Hepatocyte (in vitro differentiated cells): ENCODE measurements at regions not wholly inside any gene's neighbourhood (a gene's known extent, or its start where the extent isn't known, plus 50 kb on each side); places are given as distances from the start of the nearest gene placed in this dataset.

Source experiments
- DNase-seq: peaks from one replicate; pipeline ENCODE4 v3.0.0-alpha.2; 2016; ENCODE audit warnings: low spot score
- H2AFZ ChIP-seq: fragments of 200-600 bp; sonication (generic); 2 replicates; pipeline ENCODE4 v1.6.0; 2016; ENCODE audit warnings: antibody characterized with exemption, mild to moderate bottlenecking
- H3K27ac ChIP-seq: fragments of 200-600 bp; sonication (generic); 2 replicates; pipeline ENCODE4 v1.5.1; 2016; ENCODE audit warnings: mild to moderate bottlenecking
- H3K27me3 ChIP-seq: fragments of 200-600 bp; sonication (generic); 2 replicates; pipeline ENCODE4 v1.6.1; 2016
- H3K36me3 ChIP-seq: fragments of 200-600 bp; sonication (generic); replicated peaks from 2 replicates; pipeline ENCODE4 v1.5.1; 2016; ENCODE audit warnings: low read depth; ENCODE audit not compliant: insufficient read depth
- H3K4me1 ChIP-seq: fragments of 200-600 bp; sonication (generic); 2 replicates; pipeline ENCODE4 v1.5.1; 2016; ENCODE audit warnings: mild to moderate bottlenecking, moderate library complexity; ENCODE audit not compliant: insufficient read depth
- H3K4me2 ChIP-seq: fragments of 200-600 bp; sonication (generic); 2 replicates; pipeline ENCODE4 v1.6.0; 2016
- H3K4me3 ChIP-seq: fragments of 200-600 bp; sonication (generic); 2 replicates; pipeline ENCODE4 v1.5.1; 2016; ENCODE audit warnings: mild to moderate bottlenecking
- H3K79me2 ChIP-seq: fragments of 200-600 bp; sonication (generic); 2 replicates; pipeline ENCODE4 v1.6.0; 2017; ENCODE audit warnings: mild to moderate bottlenecking
- H3K9me2 ChIP-seq: fragments of 200-600 bp; sonication (generic); replicated peaks from 2 replicates; pipeline ENCODE4 v1.6.0; 2017; ENCODE audit warnings: mild to moderate bottlenecking; ENCODE audit not compliant: insufficient read depth
- H3K9me3 ChIP-seq: fragments of 200-600 bp; sonication (generic); 2 replicates; pipeline ENCODE4 v1.5.1; 2016; ENCODE audit warnings: low read depth, mild to moderate bottlenecking
- H4K20me1 ChIP-seq: fragments of 200-600 bp; sonication (generic); 2 replicates; pipeline ENCODE4 v1.6.0; 2016; ENCODE audit warnings: mild to moderate bottlenecking; ENCODE audit not compliant: insufficient read depth, poor library complexity, severe bottlenecking
- CTCF ChIP-seq: fragments of 200-600 bp; sonication (generic); IDR thresholded peaks from 2 replicates; pipeline ENCODE4 v1.5.1; 2016; ENCODE audit warnings: antibody characterized with exemption, mild to moderate bottlenecking; ENCODE audit not compliant: poor library complexity
- EZH2 ChIP-seq: fragments of 200-600 bp; sonication (generic); IDR thresholded peaks from 2 replicates; pipeline ENCODE4 v1.6.1; 2016; ENCODE audit warnings: antibody characterized with exemption, mild to moderate bottlenecking, borderline replicate concordance
- EZH2phosphoT487 ChIP-seq: fragments of 200-600 bp; sonication (generic); IDR thresholded peaks from one replicate; pipeline ENCODE4 v1.6.1; 2018; ENCODE audit warnings: antibody characterized with exemption, mild to moderate bottlenecking, low read depth, moderate library complexity; ENCODE audit not compliant: unreplicated experiment, severe bottlenecking
- WGBS: methylation state at CpG from one replicate; pipeline ENCODE4 v1.1.6; 2016; ENCODE audit warnings: low lambda C conversion rate; ENCODE audit errors: missing lambda C conversion rate; 5-methylcytosine and 5-hydroxymethylcytosine counted together

DNA sequence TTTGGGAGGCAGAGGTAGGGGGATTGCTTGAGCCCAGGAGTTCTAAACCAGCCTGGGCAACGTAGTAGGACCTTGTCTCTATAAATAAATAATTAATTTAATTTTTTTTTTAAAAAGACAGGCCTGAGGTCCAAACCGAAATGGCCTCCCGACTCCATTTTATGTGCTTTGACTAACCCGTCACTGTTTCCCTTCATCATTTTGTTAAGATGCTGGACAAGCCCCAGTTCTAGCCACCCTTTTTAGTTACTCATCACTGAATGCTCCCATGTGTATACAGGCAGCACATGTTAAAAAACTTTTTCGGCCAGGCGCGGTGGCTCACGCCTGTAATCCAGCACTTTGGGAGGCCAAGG, 83.6 kb upstream of the RESF1 start:
- no peak overlapping the region for H3K27ac ChIP-seq
- H3K36me3 ChIP-seq: no peaks in the 10 kb centered on the region
- no peaks in the 10 kb centered on the region for H3K27me3 ChIP-seq
- no peak overlapping the region for H2AFZ ChIP-seq
- DNase-seq: no peak
- H3K79me2 ChIP-seq: no peaks in the 10 kb centered on the region
- H3K4me2 ChIP-seq: no peak overlapping the region
- no peaks in the 10 kb centered on the region for H3K9me2 ChIP-seq
- H3K4me3 ChIP-seq: no peak overlapping the region
- peaks cover 15% of the 10 kb centered on the region for H3K4me1 ChIP-seq
- H3K9me3 ChIP-seq: no peaks in the 10 kb centered on the region
- TF ChIP-seq CTCF: no peak
- no peak for TF ChIP-seq EZH2phosphoT487
- no peak for TF ChIP-seq EZH2
- WGBS: 95% methylated on average over 8 of the region's 8 CpGs
- no peaks in the 10 kb centered on the region for H4K20me1 ChIP-seq

DNA sequence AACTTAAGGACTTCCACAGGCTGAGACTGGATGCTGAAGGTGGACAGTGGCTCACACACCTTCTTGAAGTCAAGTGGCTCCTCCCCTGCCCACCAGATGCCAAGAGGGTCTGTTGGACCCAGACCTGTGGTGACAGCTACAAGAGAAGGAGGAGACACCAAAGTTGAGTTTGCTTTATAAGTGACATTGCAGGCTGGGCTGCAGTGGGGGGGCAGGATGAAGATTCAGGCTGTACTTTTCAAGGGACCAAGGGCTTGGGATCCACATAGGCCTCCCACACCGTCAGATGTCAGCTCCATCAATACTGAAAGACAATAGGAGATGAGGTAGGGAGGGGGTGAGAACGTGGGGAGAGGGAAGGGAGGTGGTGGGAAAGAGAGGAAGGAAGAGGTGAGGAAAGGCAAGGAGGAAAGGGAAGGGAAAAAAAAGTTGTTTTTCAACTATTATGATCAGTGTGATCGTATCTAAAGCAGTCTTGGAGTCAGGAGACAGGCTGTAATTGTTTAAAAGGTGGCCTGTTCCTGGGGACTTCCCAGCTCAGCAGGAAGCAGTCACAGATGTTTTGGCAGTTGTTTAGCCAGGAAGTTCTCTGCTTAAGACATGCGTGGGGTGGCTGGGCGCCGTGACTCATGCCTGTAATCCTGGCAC, 84.1 kb upstream of the RESF1 start:
- Histone ChIP-seq H4K20me1 (no peaks in the 10 kb centered on the region), H3K4me3 (no peak overlapping the region), H3K36me3 (no peaks in the 10 kb centered on the region), H2AFZ (no peak overlapping the region), H3K4me1 (peaks cover 10% of the 10 kb centered on the region), H3K9me2 (no peaks in the 10 kb centered on the region), H3K9me3 (no peaks in the 10 kb centered on the region), H3K4me2 (no peak overlapping the region), H3K27ac (no peak overlapping the region), H3K27me3 (no peaks in the 10 kb centered on the region), H3K79me2 (no peaks in the 10 kb centered on the region)
- no peak for TF ChIP-seq EZH2phosphoT487
- no peak for TF ChIP-seq EZH2
- no peak for TF ChIP-seq CTCF
- 76% methylated on average over 6 of the region's 6 CpGs for WGBS
- no peak for DNase-seq

DNA sequence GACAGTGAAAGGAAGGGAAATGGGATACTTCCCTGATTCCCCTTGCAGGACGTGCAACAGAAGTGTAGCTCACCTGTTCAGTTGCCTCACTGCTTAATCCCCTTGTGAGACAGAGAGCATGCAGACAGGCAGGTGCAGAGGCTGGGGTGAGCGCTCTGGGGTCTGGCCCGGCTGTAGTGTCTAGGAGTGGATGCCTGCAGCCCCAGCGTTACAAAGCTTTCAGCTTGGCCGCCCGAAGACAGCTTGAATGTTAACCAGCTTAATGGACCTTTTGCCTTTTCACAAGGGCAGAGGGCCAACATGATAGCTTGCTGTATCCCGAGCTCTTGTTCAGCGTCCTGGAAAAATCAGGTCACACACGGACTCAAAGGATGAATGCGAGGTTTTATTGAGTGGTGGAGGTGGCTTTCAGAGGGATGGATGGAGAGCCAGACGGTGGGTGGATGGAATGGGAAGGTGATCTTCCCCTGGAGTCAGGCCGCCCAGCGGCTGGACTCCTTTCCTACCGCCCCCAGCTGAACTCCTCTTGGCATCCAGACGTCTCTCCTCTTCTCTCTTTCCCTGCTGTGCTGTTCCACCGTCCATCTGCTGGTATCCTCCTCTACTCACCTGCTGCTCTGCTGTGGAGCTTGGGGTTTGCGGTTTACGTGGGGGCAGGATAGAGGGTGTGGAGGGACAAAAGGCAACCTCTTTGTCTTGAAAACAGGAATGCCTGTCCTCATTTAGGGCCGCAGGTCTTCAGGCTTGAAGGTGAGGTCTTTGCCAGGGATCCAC, 86.2 kb upstream of the RESF1 start:
- Histone ChIP-seq H2AFZ (no peak overlapping the region), H3K9me3 (no peaks in the 10 kb centered on the region), H3K4me3 (no peak overlapping the region), H4K20me1 (no peaks in the 10 kb centered on the region), H3K79me2 (no peaks in the 10 kb centered on the region), H3K9me2 (no peaks in the 10 kb centered on the region), H3K4me1 (peaks cover 8% of the 10 kb centered on the region), H3K4me2 (no peak overlapping the region), H3K36me3 (no peaks in the 10 kb centered on the region), H3K27me3 (no peaks in the 10 kb centered on the region), H3K27ac (no peak overlapping the region)
- no peak for TF ChIP-seq EZH2
- TF ChIP-seq CTCF: no peak
- TF ChIP-seq EZH2phosphoT487: no peak
- no peak for DNase-seq
- WGBS: 93% methylated on average over 19 of the region's 19 CpGs
